Osteocyte (in vitro differentiated cells): ENCODE measurements at regions not wholly inside any gene's neighbourhood (a gene's known extent, or its start where the extent isn't known, plus 50 kb on each side); places are given as distances from the start of the nearest gene placed in this dataset.

Source experiments
- DNase-seq: peaks from one replicate; pipeline ENCODE4 v3.0.0; 2021; ENCODE audit warnings: mixed read lengths; ENCODE audit not compliant: unreplicated experiment; ENCODE audit errors: extremely low spot score
- H3K27ac Mint-ChIP-seq: one replicate; pipeline ENCODE4 v1.8.0; 2021; ENCODE audit warnings: mild to moderate bottlenecking, mixed read lengths; ENCODE audit not compliant: unreplicated experiment
- H3K27me3 Mint-ChIP-seq: one replicate; pipeline ENCODE4 v1.8.0; 2021; ENCODE audit warnings: mixed read lengths; ENCODE audit not compliant: unreplicated experiment
- H3K36me3 Mint-ChIP-seq: one replicate; pipeline ENCODE4 v1.8.0; 2021; ENCODE audit warnings: mixed read lengths; ENCODE audit not compliant: unreplicated experiment
- H3K4me1 Mint-ChIP-seq: one replicate; pipeline ENCODE4 v1.8.0; 2021; ENCODE audit warnings: mixed read lengths; ENCODE audit not compliant: unreplicated experiment
- H3K4me3 Mint-ChIP-seq: one replicate; pipeline ENCODE4 v1.8.0; 2021; ENCODE audit warnings: mild to moderate bottlenecking, moderate library complexity, mixed read lengths; ENCODE audit not compliant: unreplicated experiment
- H3K9me3 Mint-ChIP-seq: one replicate; pipeline ENCODE4 v1.8.0; 2021; ENCODE audit warnings: mixed read lengths; ENCODE audit not compliant: unreplicated experiment
- TF ChIP-seq, protein P1 (sequence below): fragments of 200-600 bp; sonication (generic); IDR thresholded peaks from 2 replicates; pipeline ENCODE4 v1.5.0; 2021; ENCODE audit warnings: antibody characterized with exemption, mild to moderate bottlenecking, moderate library complexity

DNA sequence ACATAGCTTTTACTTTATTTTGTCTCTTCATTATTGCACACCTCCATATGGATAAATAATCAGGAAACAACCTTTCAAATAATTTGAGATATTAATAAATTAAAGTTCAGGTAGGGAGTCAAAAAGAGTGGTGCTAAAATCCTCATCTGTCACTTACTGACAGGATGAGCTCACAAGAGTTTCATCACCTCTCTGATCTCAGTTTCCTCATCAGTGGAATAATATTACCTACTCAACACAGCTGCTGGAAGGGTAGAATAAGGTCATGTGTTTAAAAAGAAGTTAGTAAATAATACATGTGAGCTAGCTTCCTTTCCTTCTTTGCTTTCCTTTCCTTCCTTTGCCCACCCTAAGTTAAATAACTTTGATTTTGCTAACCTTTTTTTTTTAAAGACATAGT is 61.9 kb downstream of the RDH14 start:
- H3K27ac Mint-ChIP-seq, result no peak overlapping the region
- peaks cover 1% of the 10 kb centered on the region for H3K4me1 Mint-ChIP-seq
- no peaks in the 10 kb centered on the region for H3K9me3 Mint-ChIP-seq
- no peaks in the 10 kb centered on the region for H3K36me3 Mint-ChIP-seq
- TF ChIP-seq, protein P1, sequence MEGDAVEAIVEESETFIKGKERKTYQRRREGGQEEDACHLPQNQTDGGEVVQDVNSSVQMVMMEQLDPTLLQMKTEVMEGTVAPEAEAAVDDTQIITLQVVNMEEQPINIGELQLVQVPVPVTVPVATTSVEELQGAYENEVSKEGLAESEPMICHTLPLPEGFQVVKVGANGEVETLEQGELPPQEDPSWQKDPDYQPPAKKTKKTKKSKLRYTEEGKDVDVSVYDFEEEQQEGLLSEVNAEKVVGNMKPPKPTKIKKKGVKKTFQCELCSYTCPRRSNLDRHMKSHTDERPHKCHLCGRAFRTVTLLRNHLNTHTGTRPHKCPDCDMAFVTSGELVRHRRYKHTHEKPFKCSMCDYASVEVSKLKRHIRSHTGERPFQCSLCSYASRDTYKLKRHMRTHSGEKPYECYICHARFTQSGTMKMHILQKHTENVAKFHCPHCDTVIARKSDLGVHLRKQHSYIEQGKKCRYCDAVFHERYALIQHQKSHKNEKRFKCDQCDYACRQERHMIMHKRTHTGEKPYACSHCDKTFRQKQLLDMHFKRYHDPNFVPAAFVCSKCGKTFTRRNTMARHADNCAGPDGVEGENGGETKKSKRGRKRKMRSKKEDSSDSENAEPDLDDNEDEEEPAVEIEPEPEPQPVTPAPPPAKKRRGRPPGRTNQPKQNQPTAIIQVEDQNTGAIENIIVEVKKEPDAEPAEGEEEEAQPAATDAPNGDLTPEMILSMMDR, result no peak
- no peak for DNase-seq
- H3K4me3 Mint-ChIP-seq, result no peak overlapping the region
- H3K27me3 Mint-ChIP-seq, result peaks cover 26% of the 10 kb centered on the region

DNA sequence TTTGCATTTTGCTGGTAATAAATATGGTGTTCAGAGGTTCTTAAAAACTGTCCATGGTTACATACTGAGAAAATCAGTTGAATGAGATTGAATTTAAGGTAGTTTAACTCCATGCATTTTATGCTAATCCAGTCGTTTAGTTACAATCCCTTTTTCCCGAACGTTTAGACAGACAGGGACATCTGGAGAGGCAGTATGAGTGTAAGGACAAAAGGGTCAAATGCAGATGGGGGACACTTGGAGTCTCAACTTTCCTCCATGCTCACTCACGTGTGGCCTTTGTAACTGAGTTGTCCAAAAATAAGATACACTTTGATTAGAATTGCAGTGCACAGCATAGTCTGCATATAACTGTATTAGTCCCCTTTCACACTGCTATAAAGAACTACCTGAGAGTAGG is 63.9 kb downstream of the RDH14 start:
- Mint-ChIP-seq H3K4me3 (no peak overlapping the region), H3K27ac (no peak overlapping the region)

DNA sequence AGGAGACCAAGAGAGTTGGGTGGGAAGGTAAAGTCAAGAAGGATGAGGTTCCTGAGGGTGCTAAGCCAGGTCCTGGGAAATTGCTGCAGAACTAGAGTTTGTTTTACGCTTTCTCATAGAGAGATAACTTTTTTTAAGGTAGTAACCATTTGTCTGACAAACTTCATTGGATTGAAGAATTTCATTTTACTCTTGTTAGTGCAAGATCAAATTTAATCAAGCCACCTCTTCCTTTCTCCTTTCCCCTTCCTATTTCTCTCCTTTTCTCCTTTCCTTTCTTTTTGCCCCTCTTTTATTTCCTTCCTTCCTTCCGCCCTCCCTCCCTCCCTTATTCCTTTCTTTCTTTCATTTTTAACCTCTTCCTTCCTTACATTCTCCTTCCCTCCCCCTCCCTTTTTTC is 65.4 kb downstream of the RDH14 start:
- DNase-seq, result no peak
- TF ChIP-seq, protein P1, result no peak
- no peak overlapping the region for H3K27ac Mint-ChIP-seq
- H3K36me3 Mint-ChIP-seq, result no peaks in the 10 kb centered on the region
- H3K27me3 Mint-ChIP-seq, result peaks cover 38% of the 10 kb centered on the region
- H3K9me3 Mint-ChIP-seq, result no peaks in the 10 kb centered on the region
- H3K4me1 Mint-ChIP-seq, result peaks cover 1% of the 10 kb centered on the region
- H3K4me3 Mint-ChIP-seq, result no peak overlapping the region

More for the DNA sequence above, 63.9 kb downstream of the RDH14 start:
- H3K27me3 Mint-ChIP-seq, result peaks cover 40% of the 10 kb centered on the region
- no peaks in the 10 kb centered on the region for H3K9me3 Mint-ChIP-seq
- DNase-seq, result no peak
- TF ChIP-seq, protein P1, result no peak
- H3K36me3 Mint-ChIP-seq, result no peaks in the 10 kb centered on the region
- peaks cover 1% of the 10 kb centered on the region for H3K4me1 Mint-ChIP-seq

DNA sequence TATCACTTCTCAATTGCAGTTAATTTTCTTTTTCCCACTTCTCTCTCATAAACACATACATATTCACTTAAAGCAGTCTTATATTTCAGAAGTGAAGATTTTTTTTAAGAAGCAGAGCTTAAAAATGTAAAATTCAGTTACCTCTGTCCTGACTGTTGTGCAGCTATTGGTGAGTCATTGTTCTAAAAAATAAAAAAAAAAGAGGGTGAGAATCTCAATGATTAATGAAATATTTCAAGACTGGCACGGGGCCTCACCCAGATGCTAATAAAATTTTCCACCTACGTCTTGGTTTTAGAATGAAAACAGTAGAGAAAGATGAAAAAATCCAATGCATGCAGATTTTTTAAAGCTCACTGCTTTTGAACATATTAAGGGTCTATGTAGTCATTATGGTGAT is 67.7 kb downstream of the RDH14 start:
- Mint-ChIP-seq H3K9me3 (no peaks in the 10 kb centered on the region), H3K36me3 (no peaks in the 10 kb centered on the region), H3K4me1 (peaks cover 1% of the 10 kb centered on the region), H3K4me3 (no peak overlapping the region), H3K27ac (no peak overlapping the region), H3K27me3 (peaks cover 32% of the 10 kb centered on the region)
- TF ChIP-seq, protein P1, result no peak
- DNase-seq, result no peak

DNA sequence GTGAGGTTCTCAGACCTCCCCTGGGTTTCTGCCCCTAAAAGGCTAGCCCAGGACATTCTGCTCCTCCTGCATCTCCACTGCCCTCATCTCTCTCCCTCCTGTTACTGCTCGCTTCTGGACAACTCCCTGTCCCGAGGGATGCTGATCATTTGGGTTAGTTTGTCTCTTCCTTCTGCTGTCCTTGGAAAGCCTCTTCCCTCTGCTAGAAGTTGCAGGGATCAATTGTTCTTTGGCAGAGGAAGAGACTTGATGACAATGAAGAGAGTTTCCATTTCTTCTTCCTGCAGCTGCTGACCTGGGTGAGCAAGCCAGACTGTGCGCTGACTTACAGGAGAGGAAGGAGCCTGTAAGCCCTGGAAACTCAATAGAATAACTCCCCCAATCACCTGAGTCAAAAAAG is 68.9 kb downstream of the RDH14 start:
- Mint-ChIP-seq H3K9me3 (no peaks in the 10 kb centered on the region), H3K4me1 (peaks cover 1% of the 10 kb centered on the region), H3K27me3 (peaks cover 32% of the 10 kb centered on the region), H3K36me3 (no peaks in the 10 kb centered on the region), H3K27ac (no peak overlapping the region), H3K4me3 (no peak overlapping the region)
- no peak for DNase-seq
- TF ChIP-seq, protein P1, result no peak
